Upper lobe of left lung (tissue), 4 donors: ENCODE measurements at regions not wholly inside any gene's neighbourhood (a gene's known extent, or its start where the extent isn't known, plus 50 kb on each side); places are given as distances from the start of the nearest gene placed in this dataset.

ENCODE experiments used
- POLR2A ChIP-seq, 4 donors: fragments of 450-650 bp; IDR thresholded peaks; one replicate each; pipeline ENCODE4 v1.5.1; 2016 to 2017; ENCODE audit warnings: antibody characterized with exemption in 4 of 4, mild to moderate bottlenecking in 2 of 4
- TF ChIP-seq, protein P1 (sequence below), 6 experiments: fragments of 450-650 bp in 4 of 6; fragments of 200-600 bp in 2 of 6; sonication (generic) in 2 of 6; IDR thresholded peaks; one replicate each; pipeline ENCODE4 v1.5.1; 2016 to 2019; ENCODE audit warnings: antibody characterized with exemption in 6 of 6

- no peak for TF ChIP-seq POLR2A (IDR thresholded peaks at IDR 0.05)
- TF ChIP-seq, protein P1, sequence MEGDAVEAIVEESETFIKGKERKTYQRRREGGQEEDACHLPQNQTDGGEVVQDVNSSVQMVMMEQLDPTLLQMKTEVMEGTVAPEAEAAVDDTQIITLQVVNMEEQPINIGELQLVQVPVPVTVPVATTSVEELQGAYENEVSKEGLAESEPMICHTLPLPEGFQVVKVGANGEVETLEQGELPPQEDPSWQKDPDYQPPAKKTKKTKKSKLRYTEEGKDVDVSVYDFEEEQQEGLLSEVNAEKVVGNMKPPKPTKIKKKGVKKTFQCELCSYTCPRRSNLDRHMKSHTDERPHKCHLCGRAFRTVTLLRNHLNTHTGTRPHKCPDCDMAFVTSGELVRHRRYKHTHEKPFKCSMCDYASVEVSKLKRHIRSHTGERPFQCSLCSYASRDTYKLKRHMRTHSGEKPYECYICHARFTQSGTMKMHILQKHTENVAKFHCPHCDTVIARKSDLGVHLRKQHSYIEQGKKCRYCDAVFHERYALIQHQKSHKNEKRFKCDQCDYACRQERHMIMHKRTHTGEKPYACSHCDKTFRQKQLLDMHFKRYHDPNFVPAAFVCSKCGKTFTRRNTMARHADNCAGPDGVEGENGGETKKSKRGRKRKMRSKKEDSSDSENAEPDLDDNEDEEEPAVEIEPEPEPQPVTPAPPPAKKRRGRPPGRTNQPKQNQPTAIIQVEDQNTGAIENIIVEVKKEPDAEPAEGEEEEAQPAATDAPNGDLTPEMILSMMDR (IDR thresholded peaks at IDR 0.05): no peak
Observed at GRCh38 chr12:23043646-23044045, 418.7 kb downstream of the ETNK1 start.
